ENCODE measurements at regions not wholly inside any gene's neighbourhood (a gene's known extent, or its start where the extent isn't known, plus 50 kb on each side); places are given as distances from the start of the nearest gene placed in this dataset.

GRCh38 chr14:38790916-38791315 is 312.1 kb downstream of the SEC23A start:
- intact Hi-C loops (cut with micrococcal nuclease; ENCODE audit: unreplicated experiment) = no loop called here
- peaks cover 4% of the 10 kb centered on the region for H3K27me3 Mint-ChIP-seq (ENCODE audit: insufficient read depth, unreplicated experiment)
- no peaks in the 10 kb centered on the region for H3K36me3 Mint-ChIP-seq (ENCODE audit: insufficient read depth, unreplicated experiment)
- Histone ChIP-seq H3K27me3 (replicated peaks; ENCODE audit: control insufficient read depth, insufficient read depth, low read length) (no peaks in the 10 kb centered on the region), H3K36me3 (ENCODE audit: control insufficient read depth, insufficient read depth, low read length) (no peaks in the 10 kb centered on the region), H3K4me1 (no peaks in the 10 kb centered on the region), H3K4me3 (ENCODE audit: low read depth, low read length) (no peak overlapping the region), H3K9me3 (no peaks in the 10 kb centered on the region)
- DNase-seq = no peak
- H3K4me3 Mint-ChIP-seq (ENCODE audit: unreplicated experiment) = no peak overlapping the region
- POLR2A ChIA-PET = no interaction called here
- no peak overlapping the region for H3K27ac Mint-ChIP-seq (ENCODE audit: unreplicated experiment)
- H3K9me3 Mint-ChIP-seq (ENCODE audit: unreplicated experiment) = no peaks in the 10 kb centered on the region
- no TSS peak for BruUV-seq (replicated peaks)
- H3K4me1 Mint-ChIP-seq (ENCODE audit: low read depth, unreplicated experiment) = no peaks in the 10 kb centered on the region
- CTCF ChIA-PET = no interaction called here
- TF ChIP-seq CTCF (IDR thresholded peaks at IDR 0.05; ENCODE audit: insufficient read depth in 1 of 2, low read depth in 1 of 2, low read length in 1 of 2, severe bottlenecking in 1 of 2, unreplicated experiment in 1 of 2) = no peak

DNA sequence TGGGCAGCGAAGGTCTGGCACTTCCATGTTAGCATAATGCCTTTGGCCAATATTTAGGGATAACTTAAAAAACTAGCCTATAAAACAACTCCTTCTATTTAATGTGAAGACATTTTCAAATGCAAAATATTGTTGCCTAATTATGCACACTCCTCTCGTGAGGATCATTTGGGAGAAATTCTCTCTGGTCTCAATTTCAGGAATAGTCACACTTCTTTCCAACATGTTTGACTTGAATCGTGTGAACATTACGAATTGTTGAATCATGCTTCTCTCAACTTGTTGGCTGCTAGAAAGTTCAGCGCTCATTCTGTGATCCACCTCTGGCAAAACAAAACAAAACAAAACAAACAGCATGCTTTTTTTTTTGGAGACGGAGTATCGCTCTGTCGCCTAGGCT is 313.2 kb downstream of the SEC23A start:
- Mint-ChIP-seq H3K9me3 (ENCODE audit: unreplicated experiment) (no peaks in the 10 kb centered on the region), H3K4me3 (ENCODE audit: unreplicated experiment) (no peak overlapping the region), H3K36me3 (ENCODE audit: insufficient read depth, unreplicated experiment) (no peaks in the 10 kb centered on the region), H3K27me3 (ENCODE audit: insufficient read depth, unreplicated experiment) (peaks cover 4% of the 10 kb centered on the region), H3K27ac (ENCODE audit: unreplicated experiment) (no peak overlapping the region), H3K4me1 (ENCODE audit: low read depth, unreplicated experiment) (no peaks in the 10 kb centered on the region)
- ChIA-PET CTCF (no interaction called here), POLR2A (no interaction called here)
- no peaks in the 10 kb centered on the region for H3K9me3 ChIP-seq
- intact Hi-C loops (cut with micrococcal nuclease; ENCODE audit: unreplicated experiment) = no loop called here
- no TSS peak for BruUV-seq (replicated peaks)
- DNase-seq = no peak
- no peaks in the 10 kb centered on the region for H3K27me3 ChIP-seq (replicated peaks; ENCODE audit: control insufficient read depth, insufficient read depth, low read length)
- no peaks in the 10 kb centered on the region for H3K36me3 ChIP-seq (ENCODE audit: control insufficient read depth, insufficient read depth, low read length)
- TF ChIP-seq CTCF (IDR thresholded peaks at IDR 0.05; ENCODE audit: insufficient read depth in 1 of 2, low read depth in 1 of 2, low read length in 1 of 2, severe bottlenecking in 1 of 2, unreplicated experiment in 1 of 2) = no peak
- H3K4me3 ChIP-seq (ENCODE audit: low read depth, low read length) = no peak overlapping the region
- no peaks in the 10 kb centered on the region for H3K4me1 ChIP-seq

GRCh38 chr14:38788060-38788459 is 315.0 kb downstream of the SEC23A start:
- no peaks in the 10 kb centered on the region for H3K36me3 Mint-ChIP-seq (ENCODE audit: insufficient read depth, unreplicated experiment)
- no peaks in the 10 kb centered on the region for H3K9me3 Mint-ChIP-seq (ENCODE audit: unreplicated experiment)
- Histone ChIP-seq H3K4me1 (no peaks in the 10 kb centered on the region), H3K4me3 (ENCODE audit: low read depth, low read length) (no peak overlapping the region), H3K27me3 (replicated peaks; ENCODE audit: control insufficient read depth, insufficient read depth, low read length) (no peaks in the 10 kb centered on the region), H3K9me3 (no peaks in the 10 kb centered on the region), H3K36me3 (ENCODE audit: control insufficient read depth, insufficient read depth, low read length) (no peaks in the 10 kb centered on the region)
- H3K27me3 Mint-ChIP-seq (ENCODE audit: insufficient read depth, unreplicated experiment) = peaks cover 4% of the 10 kb centered on the region
- no peaks in the 10 kb centered on the region for H3K4me1 Mint-ChIP-seq (ENCODE audit: low read depth, unreplicated experiment)
- intact Hi-C loops (cut with micrococcal nuclease; ENCODE audit: unreplicated experiment) = no loop called here
- no peak for TF ChIP-seq CTCF (IDR thresholded peaks at IDR 0.05; ENCODE audit: insufficient read depth in 1 of 2, low read depth in 1 of 2, low read length in 1 of 2, severe bottlenecking in 1 of 2, unreplicated experiment in 1 of 2)
- ChIA-PET POLR2A (no interaction called here), CTCF (no interaction called here)
- no peak overlapping the region for H3K4me3 Mint-ChIP-seq (ENCODE audit: unreplicated experiment)
- DNase-seq = no peak
- H3K27ac Mint-ChIP-seq (ENCODE audit: unreplicated experiment) = no peak overlapping the region
- no TSS peak for BruUV-seq (replicated peaks)

Data from Caco-2 (cell line).